IMR-90 (cell line): ENCODE measurements at regions not wholly inside any gene's neighbourhood (a gene's known extent, or its start where the extent isn't known, plus 50 kb on each side); places are given as distances from the start of the nearest gene placed in this dataset.
A peak's percentile ranks its signal among the peaks of the same experiment; 100 is the strongest.

Experiments used
- ATAC-seq: fragments of 200-7000 bp; cut with Tn5 transposase; 2 replicates; pipeline ENCODE4 v1.9.1; 2020; ENCODE audit warnings: low read depth, mild to moderate bottlenecking, moderate library complexity
- BruUV-seq: library from RNA; stranded (reverse); fragments of 400-500 nt; replicated peaks from 2 replicates; lab custom pipeline; 2021; lab: Mats Ljungman, UMichigan
- CTCF ChIA-PET: fragments of 300-600 bp; formaldehyde crosslinking; extraction: SDS; loops from one replicate; lab custom pipeline; 2021; ENCODE audit warnings: antibody characterized with exemption; lab: Yijun Ruan, JAX
- POLR2A ChIA-PET: fragments of 300-600 bp; sonication (Branson Sonifier 250); formaldehyde crosslinking; loops from one replicate; lab custom pipeline; 2022; ENCODE audit warnings: antibody characterized with exemption; ENCODE audit not compliant: unreplicated experiment; lab: Charles Lee
- DNase-seq: peaks from one replicate; pipeline ENCODE4 v3.0.0; 2013
- H2AFZ ChIP-seq: replicated peaks from 2 replicates; pipeline ENCODE3; 2013; ENCODE audit warnings: low read length, mild to moderate bottlenecking; ENCODE audit not compliant: poor library complexity
- H2AK5ac ChIP-seq: 2 replicates; pipeline ENCODE4 v1.6.1; 2013; ENCODE audit warnings: low read depth, low read length, inconsistent platforms
- H2AK9ac ChIP-seq: replicated peaks from 2 replicates; pipeline ENCODE3; 2013; ENCODE audit warnings: mild to moderate bottlenecking, low read depth, low read length, moderate library complexity; ENCODE audit not compliant: poor library complexity
- H2BK120ac ChIP-seq: 2 replicates; pipeline ENCODE4 v1.6.1; 2013; ENCODE audit warnings: low read depth, low read length, inconsistent platforms
- H2BK15ac ChIP-seq: 3 replicates; pipeline ENCODE4 v1.6.1; 2013; ENCODE audit warnings: low read depth, low read length, inconsistent platforms
- H2BK20ac ChIP-seq: 2 replicates; pipeline ENCODE4 v1.6.1; 2013; ENCODE audit warnings: low read depth, mild to moderate bottlenecking, inconsistent platforms, low read length, moderate library complexity
- H2BK5ac ChIP-seq: 2 replicates; pipeline ENCODE4 v1.6.1; 2013; ENCODE audit warnings: mild to moderate bottlenecking, low read depth, low read length, inconsistent platforms; ENCODE audit not compliant: poor library complexity, severe bottlenecking
- H3K14ac ChIP-seq: replicated peaks from 2 replicates; pipeline ENCODE4 v1.6.1; 2013; ENCODE audit warnings: low read depth, low read length, inconsistent platforms
- H3K18ac ChIP-seq: 2 replicates; pipeline ENCODE4 v1.6.1; 2013; ENCODE audit warnings: low read depth, low read length, control low read depth
- H3K23ac ChIP-seq: 2 replicates; pipeline ENCODE4 v1.6.1; 2013; ENCODE audit warnings: low read depth, low read length, inconsistent platforms
- H3K27ac ChIP-seq: 2 replicates; pipeline ENCODE4 v1.5.1; 2013; ENCODE audit warnings: mild to moderate bottlenecking, control low read depth, low read length; ENCODE audit not compliant: insufficient read depth
- H3K27me3 ChIP-seq: 2 replicates; pipeline ENCODE4 v1.6.1; 2013; ENCODE audit warnings: low read length; ENCODE audit not compliant: control insufficient read depth, insufficient read depth
- H3K36me3 ChIP-seq: 2 replicates; pipeline ENCODE4 v1.6.1; 2013; ENCODE audit warnings: low read length, mixed read lengths; ENCODE audit not compliant: control insufficient read depth, insufficient read depth
- H3K4ac ChIP-seq: 2 replicates; pipeline ENCODE4 v1.6.1; 2013; ENCODE audit warnings: low read depth, low read length, inconsistent platforms
- H3K4me1 ChIP-seq: 2 replicates; pipeline ENCODE4 v1.6.1; 2013; ENCODE audit warnings: low read length, mixed read lengths; ENCODE audit not compliant: control insufficient read depth, insufficient read depth
- H3K4me2 ChIP-seq: 2 replicates; pipeline ENCODE4 v1.6.1; 2013; ENCODE audit warnings: low read depth, mild to moderate bottlenecking, control low read depth, low read length, moderate library complexity
- H3K4me3 ChIP-seq: 2 replicates; pipeline ENCODE4 v1.5.1; 2013; ENCODE audit warnings: low read depth, mild to moderate bottlenecking, control low read depth, low read length, moderate library complexity; ENCODE audit not compliant: insufficient read depth
- H3K56ac ChIP-seq: 2 replicates; pipeline ENCODE4 v1.6.1; 2013; ENCODE audit warnings: low read length, inconsistent platforms; ENCODE audit not compliant: insufficient read depth; ENCODE audit errors: extremely low read depth
- H3K79me1 ChIP-seq, 2 experiments: 2 replicates each; pipeline ENCODE4 v1.6.1; 2013; ENCODE audit warnings: low read length in 2 of 2, inconsistent platforms in 1 of 2, low read depth in 1 of 2
- H3K9ac ChIP-seq: 2 replicates; pipeline ENCODE4 v1.6.1; 2013; ENCODE audit warnings: low read depth, low read length, control low read depth
- H3K9me1 ChIP-seq: 2 replicates; pipeline ENCODE4 v1.6.1; 2013; ENCODE audit warnings: low read length, inconsistent platforms; ENCODE audit not compliant: insufficient read depth
- H3K9me3 ChIP-seq: 2 replicates; pipeline ENCODE4 v1.6.1; 2013; ENCODE audit warnings: low read length; ENCODE audit not compliant: control insufficient read depth, insufficient read depth
- H4K20me1 ChIP-seq: 2 replicates; pipeline ENCODE4 v1.6.1; 2013; ENCODE audit warnings: low read length, inconsistent platforms; ENCODE audit not compliant: insufficient read depth
- H4K5ac ChIP-seq: 2 replicates; pipeline ENCODE4 v1.6.1; 2013; ENCODE audit warnings: mild to moderate bottlenecking, low read depth, low read length, control low read depth
- H4K8ac ChIP-seq, 2 experiments: 2 replicates each; pipeline ENCODE4 v1.6.1; 2013; ENCODE audit warnings: low read depth in 2 of 2, low read length in 2 of 2, control low read depth in 1 of 2, inconsistent platforms in 1 of 2
- H4K91ac ChIP-seq: 2 replicates; pipeline ENCODE4 v1.6.1; 2013; ENCODE audit warnings: low read depth, low read length, inconsistent platforms; ENCODE audit not compliant: insufficient read depth
- BHLHE40 ChIP-seq: fragments of 150-350 bp; IDR thresholded peaks from 2 replicates; pipeline ENCODE4 v1.6.1; 2016; ENCODE audit warnings: mild to moderate bottlenecking, low read depth, low read length
- CEBPB ChIP-seq: IDR thresholded peaks from 2 replicates; pipeline ENCODE4 v1.6.1; 2012; ENCODE audit warnings: low read depth, low read length, improper control_type of control experiment
- FOS ChIP-seq: fragments of 150-350 bp; IDR thresholded peaks from 2 replicates; pipeline ENCODE4 v1.6.1; 2016; ENCODE audit warnings: low read depth, low read length
- NFE2L2 ChIP-seq: fragments of 150-350 bp; IDR thresholded peaks from 2 replicates; pipeline ENCODE4 v1.6.1; 2016; ENCODE audit warnings: low read depth, mild to moderate bottlenecking, low read length
- RFX5 ChIP-seq: IDR thresholded peaks from 2 replicates; pipeline ENCODE4 v1.8.0; 2012; ENCODE audit warnings: low read depth, mild to moderate bottlenecking, low read length, moderate library complexity
- SMC3 ChIP-seq: fragments of 150-350 bp; IDR thresholded peaks from 2 replicates; pipeline ENCODE4 v1.6.1; 2016; ENCODE audit warnings: low read depth, mild to moderate bottlenecking, antibody characterized with exemption, low read length, moderate library complexity
- WGBS, 2 experiments: methylation state at CpG; one replicate each; pipeline versions ENCODE4 v1.1.5 to v1.1.7; 2013; ENCODE audit warnings: missing lambda C conversion rate in 2 of 2; ENCODE audit not compliant: insufficient read length in 1 of 2; ENCODE audit errors: extremely low coverage in 2 of 2; 5-methylcytosine and 5-hydroxymethylcytosine counted together
- dilution Hi-C: fragments of 300-500 bp; cut with HindIII; formaldehyde crosslinking; loops from one replicate; pipeline ENCODE4 v1.14.3; 2018; ENCODE audit warnings: low sequenced_read_pairs; ENCODE audit not compliant: unreplicated experiment
- in situ Hi-C: fragments of 300-500 bp; cut with MboI; formaldehyde crosslinking; loops from 3 replicates; pipeline ENCODE4 v1.14.3; 2019; ENCODE audit warnings: low sequenced_read_pairs, inconsistent platforms, mixed read lengths
- intact Hi-C: fragments of 100-400 bp; cut with micrococcal nuclease; formaldehyde crosslinking; loops from 2 replicates; pipeline ENCODE4 v1.10.0; 2022

- intact Hi-C loops = no loop called here
- Histone ChIP-seq H3K4me1 (peaks cover 24% of the 10 kb centered on the region), H2AFZ (no peak overlapping the region), H2BK15ac (no peak overlapping the region), H3K23ac (no peak overlapping the region), H3K14ac (peak overlapping the region; percentile 65; the same call in 1 of the 2 replicates), H2BK20ac (no peak overlapping the region), H3K9me1 (peaks cover 40% of the 10 kb centered on the region), H4K5ac (no peak overlapping the region), H4K20me1 (peaks cover 98% of the 10 kb centered on the region), H3K27ac (no peak overlapping the region), H3K9ac (no peak overlapping the region), H2AK9ac (peak overlapping the region; percentile 81), H3K27me3 (no peaks in the 10 kb centered on the region), H2BK5ac (no peak overlapping the region), H3K56ac (no peak overlapping the region; the same call in 1 of the 2 replicates), H2BK120ac (no peak overlapping the region), H3K4me3 (no peak overlapping the region), H4K91ac (no peak overlapping the region), H3K79me1 (peaks cover 38 to 96% of the 10 kb centered on the region in 2 experiments), H3K36me3 (peaks cover 2% of the 10 kb centered on the region; the same call in 1 of the 2 replicates), H4K8ac (peak overlapping the region in 1 of 2 experiments; percentile 61; a peak in 2 of 4 replicates), H3K9me3 (no peaks in the 10 kb centered on the region), H3K4ac (peak overlapping the region; percentile 7; the same call in 1 of the 2 replicates), H3K18ac (no peak overlapping the region), H3K4me2 (no peak overlapping the region), H2AK5ac (peak overlapping the region; percentile 77; the same call in 1 of the 2 replicates)
- DNase-seq (no peak), ATAC-seq (peak; percentile 38)
- in situ Hi-C loops = no loop called here
- BruUV-seq = no TSS peak
- CTCF ChIA-PET = interaction anchor here (0.6 kb wide), 1 partner anchor 45 kb away, joined by 6 read pairs; no protein-coding TSS in a partner anchor
- 100% methylated on average over 1 of the region's 10 CpGs; no CpG with 5 or more reads in 1 of the 2 experiments for WGBS, 2 experiments
- POLR2A ChIA-PET = no interaction called here
- TF ChIP-seq CEBPB (no peak), RFX5 (no peak), NFE2L2 (no peak), BHLHE40 (no peak), FOS (no peak), SMC3 (no peak)
- dilution Hi-C loops = no loop called here
Measured at GRCh38 chr2:120787822-120788700, 52.4 kb downstream of the GLI2 start.
